ENCODE measurements at regions not wholly inside any gene's neighbourhood (a gene's known extent, or its start where the extent isn't known, plus 50 kb on each side); places are given as distances from the start of the nearest gene placed in this dataset.

DNA sequence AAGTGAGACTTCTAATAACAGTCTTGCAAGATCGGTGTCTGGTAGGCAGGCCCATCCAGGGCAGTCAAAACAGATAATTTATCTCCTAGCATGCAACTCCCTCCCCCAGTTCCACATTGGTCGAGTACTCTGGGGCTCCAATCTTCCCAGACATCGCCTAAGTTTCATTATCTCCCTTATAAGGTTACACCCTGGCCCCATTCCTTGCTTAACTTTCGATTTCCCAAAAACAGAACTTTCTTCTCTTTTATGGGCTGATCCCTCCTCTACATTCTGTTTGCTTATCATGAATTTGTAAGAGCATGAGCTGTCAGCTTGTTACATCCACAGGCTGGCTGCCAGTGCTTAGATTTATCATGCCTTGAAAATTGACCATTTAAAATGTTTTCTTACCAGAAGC, 471.3 kb downstream of the TECRL start:
- Histone ChIP-seq H3K9me3 (ENCODE audit: control insufficient read depth, insufficient read depth, low read length) (no peaks in the 10 kb centered on the region), H3K4me1 (ENCODE audit: insufficient read depth, low read length) (no peaks in the 10 kb centered on the region), H3K9ac (ENCODE audit: low read depth, low read length) (no peak overlapping the region), H3K36me3 (ENCODE audit: insufficient read depth, low read length) (no peaks in the 10 kb centered on the region)

- no peaks in the 10 kb centered on the region for H3K9me3 ChIP-seq (ENCODE audit: control insufficient read depth, insufficient read depth, low read length)
- H3K36me3 ChIP-seq (ENCODE audit: insufficient read depth, low read length) = no peaks in the 10 kb centered on the region
- H3K4me1 ChIP-seq (ENCODE audit: insufficient read depth, low read length) = no peaks in the 10 kb centered on the region
- no peak overlapping the region for H3K9ac ChIP-seq (ENCODE audit: low read depth, low read length)
Measured at GRCh38 chr4:63922146-63922545, 487.1 kb downstream of the TECRL start.

GRCh38 chr4:63921561-63921960, 487.7 kb downstream of the TECRL start:
- H3K9me3 ChIP-seq (ENCODE audit: control insufficient read depth, insufficient read depth, low read length) = no peaks in the 10 kb centered on the region
- H3K4me1 ChIP-seq (ENCODE audit: insufficient read depth, low read length) = no peaks in the 10 kb centered on the region
- H3K9ac ChIP-seq (ENCODE audit: low read depth, low read length) = no peak overlapping the region
- no peaks in the 10 kb centered on the region for H3K36me3 ChIP-seq (ENCODE audit: insufficient read depth, low read length)

- Histone ChIP-seq H3K4me1 (ENCODE audit: insufficient read depth, low read length) (no peaks in the 10 kb centered on the region), H3K36me3 (ENCODE audit: insufficient read depth, low read length) (no peaks in the 10 kb centered on the region), H3K9ac (ENCODE audit: low read depth, low read length) (no peak overlapping the region), H3K9me3 (ENCODE audit: control insufficient read depth, insufficient read depth, low read length) (no peaks in the 10 kb centered on the region)
Measured at GRCh38 chr4:63919636-63920365, 489.4 kb downstream of the TECRL start.

- Histone ChIP-seq H3K36me3 (ENCODE audit: insufficient read depth, low read length) (no peaks in the 10 kb centered on the region), H3K9me3 (ENCODE audit: control insufficient read depth, insufficient read depth, low read length) (no peaks in the 10 kb centered on the region), H3K9ac (ENCODE audit: low read depth, low read length) (no peak overlapping the region), H3K4me1 (ENCODE audit: insufficient read depth, low read length) (0 out of 2 replicates have a peak, but pooled peaks cover under 1% of the 10 kb centered on the region)
Measured at GRCh38 chr4:63906660-63907183, 502.5 kb downstream of the TECRL start.

GRCh38 chr4:63904201-63904600, 505.0 kb downstream of the TECRL start:
- Histone ChIP-seq H3K4me1 (ENCODE audit: insufficient read depth, low read length) (peaks cover 6% of the 10 kb centered on the region; the same call in 1 of the 2 replicates), H3K36me3 (ENCODE audit: insufficient read depth, low read length) (no peaks in the 10 kb centered on the region), H3K9me3 (ENCODE audit: control insufficient read depth, insufficient read depth, low read length) (no peaks in the 10 kb centered on the region), H3K9ac (ENCODE audit: low read depth, low read length) (no peak overlapping the region)

DNA sequence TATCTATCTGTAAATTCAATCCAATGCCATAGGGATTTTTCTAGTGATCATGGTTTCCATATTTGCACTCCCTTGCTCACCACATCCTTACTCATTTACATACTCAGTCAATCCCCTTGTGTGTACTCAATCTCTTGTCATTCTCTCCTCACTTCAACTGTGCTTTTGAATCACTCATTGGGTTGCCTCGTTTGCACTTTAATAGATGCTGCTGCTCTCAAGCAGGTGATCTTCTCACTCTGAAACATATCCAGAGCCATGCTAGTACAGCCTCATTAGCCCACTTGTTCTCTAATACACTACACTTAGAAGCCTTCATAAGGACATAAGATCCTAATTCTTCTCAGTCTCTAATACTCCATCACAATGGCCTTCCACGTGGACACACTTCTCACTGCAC, 507.9 kb downstream of the TECRL start:
- Histone ChIP-seq H3K9ac (ENCODE audit: low read depth, low read length) (no peak overlapping the region), H3K36me3 (ENCODE audit: insufficient read depth, low read length) (no peaks in the 10 kb centered on the region), H3K4me1 (ENCODE audit: insufficient read depth, low read length) (peaks cover 6% of the 10 kb centered on the region; the same call in 1 of the 2 replicates), H3K9me3 (ENCODE audit: control insufficient read depth, insufficient read depth, low read length) (no peaks in the 10 kb centered on the region)

GRCh38 chr4:63898961-63899360, 510.3 kb downstream of the TECRL start:
- Histone ChIP-seq H3K9me3 (ENCODE audit: control insufficient read depth, insufficient read depth, low read length) (no peaks in the 10 kb centered on the region), H3K9ac (ENCODE audit: low read depth, low read length) (no peak overlapping the region), H3K4me1 (ENCODE audit: insufficient read depth, low read length) (peaks cover 6% of the 10 kb centered on the region; the same call in 1 of the 2 replicates), H3K36me3 (ENCODE audit: insufficient read depth, low read length) (no peaks in the 10 kb centered on the region)

DNA sequence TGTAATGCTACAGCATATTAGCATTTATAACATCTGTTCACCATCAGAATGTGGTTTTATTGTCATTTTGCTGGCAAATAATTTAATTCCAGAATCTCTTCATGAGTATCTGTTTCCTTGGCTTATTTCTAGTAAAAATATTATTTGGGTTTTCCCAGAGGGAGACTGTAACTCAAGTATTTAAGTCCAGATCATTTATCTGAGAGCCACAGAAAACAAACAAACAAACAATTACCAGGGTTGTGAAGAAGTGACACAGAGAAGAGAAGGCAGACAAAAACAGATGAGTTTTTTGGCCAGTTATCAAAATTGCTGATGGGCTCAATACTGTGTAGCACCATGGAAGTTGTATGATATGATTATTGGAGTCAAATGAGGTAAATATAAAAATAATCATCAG, 515.1 kb downstream of the TECRL start:
- Histone ChIP-seq H3K4me1 (ENCODE audit: insufficient read depth, low read length) (no peaks in the 10 kb centered on the region), H3K9me3 (ENCODE audit: control insufficient read depth, insufficient read depth, low read length) (no peaks in the 10 kb centered on the region), H3K36me3 (ENCODE audit: insufficient read depth, low read length) (no peaks in the 10 kb centered on the region), H3K9ac (ENCODE audit: low read depth, low read length) (no peak overlapping the region)

- Histone ChIP-seq H3K36me3 (ENCODE audit: insufficient read depth, low read length) (no peaks in the 10 kb centered on the region), H3K9ac (ENCODE audit: low read depth, low read length) (no peak overlapping the region), H3K4me1 (ENCODE audit: insufficient read depth, low read length) (peaks cover 5% of the 10 kb centered on the region; the same call in 1 of the 2 replicates), H3K9me3 (ENCODE audit: control insufficient read depth, insufficient read depth, low read length) (no peaks in the 10 kb centered on the region)
Measured at GRCh38 chr4:63869370-63869769, 539.9 kb downstream of the TECRL start.

- Histone ChIP-seq H3K4me1 (ENCODE audit: insufficient read depth, low read length) (no peaks in the 10 kb centered on the region), H3K36me3 (ENCODE audit: insufficient read depth, low read length) (no peaks in the 10 kb centered on the region), H3K9ac (ENCODE audit: low read depth, low read length) (no peak overlapping the region), H3K9me3 (ENCODE audit: control insufficient read depth, insufficient read depth, low read length) (no peaks in the 10 kb centered on the region)
Measured at GRCh38 chr4:63851496-63851895, 557.8 kb downstream of the TECRL start.

GRCh38 chr4:63841266-63841665, 568.0 kb downstream of the TECRL start:
- H3K36me3 ChIP-seq (ENCODE audit: insufficient read depth, low read length) = no peaks in the 10 kb centered on the region
- H3K9ac ChIP-seq (ENCODE audit: low read depth, low read length) = no peak overlapping the region
- H3K4me1 ChIP-seq (ENCODE audit: insufficient read depth, low read length) = no peaks in the 10 kb centered on the region
- no peaks in the 10 kb centered on the region for H3K9me3 ChIP-seq (ENCODE audit: control insufficient read depth, insufficient read depth, low read length)

DNA sequence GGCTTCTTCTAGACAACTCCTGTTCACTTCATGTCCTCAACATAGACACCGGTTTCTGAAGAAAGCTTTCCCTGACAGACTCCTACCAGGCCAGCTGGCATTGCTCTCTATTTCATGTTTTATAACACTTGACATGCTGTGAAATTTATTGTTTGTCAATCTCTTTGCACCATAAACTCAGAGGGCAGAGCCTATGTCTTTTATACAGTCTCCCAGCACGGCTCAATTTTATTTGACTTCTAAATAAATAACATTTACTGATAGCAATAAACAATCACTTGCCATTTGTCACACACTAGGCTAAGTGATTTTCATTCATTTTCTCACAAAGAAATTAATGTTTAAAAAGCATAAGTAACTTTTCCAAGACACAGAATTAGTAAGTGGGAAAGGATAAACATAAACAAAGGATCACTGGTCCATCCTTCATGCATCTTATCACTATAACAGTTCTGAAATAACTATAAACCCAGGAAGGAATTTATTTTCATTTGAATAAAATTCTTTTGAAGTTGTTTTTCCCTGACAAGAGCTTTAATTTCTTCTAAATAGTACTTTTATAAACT, 577.6 kb downstream of the TECRL start:
- Histone ChIP-seq H3K9me3 (ENCODE audit: control insufficient read depth, insufficient read depth, low read length) (no peaks in the 10 kb centered on the region), H3K9ac (ENCODE audit: low read depth, low read length) (no peak overlapping the region), H3K4me1 (ENCODE audit: insufficient read depth, low read length) (no peaks in the 10 kb centered on the region), H3K36me3 (ENCODE audit: insufficient read depth, low read length) (no peaks in the 10 kb centered on the region)

DNA sequence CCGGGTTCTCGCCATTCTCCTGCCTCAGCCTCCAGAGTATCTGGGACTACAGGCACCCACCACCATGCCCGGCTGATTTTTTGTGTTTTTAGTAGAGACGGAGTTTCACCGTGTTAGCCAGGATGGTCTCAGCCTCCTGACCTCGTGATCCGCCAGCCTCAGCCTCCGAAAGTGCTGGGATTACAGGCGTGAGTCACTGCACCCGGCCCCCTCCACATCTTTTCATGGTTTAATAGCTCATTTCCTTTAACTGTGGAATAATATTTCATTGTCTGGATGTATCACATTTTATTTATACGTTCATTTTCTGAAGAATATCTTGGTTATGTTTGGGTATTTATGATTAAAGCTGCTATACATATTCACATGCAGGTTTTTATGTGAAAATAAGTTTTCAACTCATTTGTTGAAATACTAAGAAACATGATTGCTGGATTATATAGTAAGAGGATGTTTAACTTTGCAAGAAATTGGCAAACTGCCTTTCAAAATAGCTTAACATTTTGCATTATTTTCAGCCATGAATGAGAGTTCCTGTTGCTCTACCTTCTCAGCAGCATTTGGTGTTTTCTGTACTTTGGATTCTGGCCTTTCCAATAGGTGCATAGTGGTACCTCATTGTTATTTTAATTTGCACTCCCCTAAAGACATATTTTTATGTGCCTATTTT, 591.9 kb downstream of the TECRL start:
- no peak overlapping the region for H3K9ac ChIP-seq (ENCODE audit: low read depth, low read length)

More for the DNA sequence above, 591.9 kb downstream of the TECRL start:
- H3K4me1 ChIP-seq (ENCODE audit: insufficient read depth, low read length) = no peaks in the 10 kb centered on the region
- no peaks in the 10 kb centered on the region for H3K36me3 ChIP-seq (ENCODE audit: insufficient read depth, low read length)
- H3K9me3 ChIP-seq (ENCODE audit: control insufficient read depth, insufficient read depth, low read length) = no peaks in the 10 kb centered on the region
